Mucosa of descending colon (tissue), 3 donors: ENCODE measurements at regions not wholly inside any gene's neighbourhood (a gene's known extent, or its start where the extent isn't known, plus 50 kb on each side); places are given as distances from the start of the nearest gene placed in this dataset.

Source experiments
- ATAC-seq: fragments of 200-7000 bp; cut with Tn5 transposase; one replicate; pipeline ENCODE4 v1.9.1; 2020; ENCODE audit warnings: mild to moderate bottlenecking, moderate library complexity
- DNase-seq, 3 donors: peaks; one replicate each; pipeline ENCODE4 v3.0.0-alpha.2; 2020
- H3K36me3 ChIP-seq: fragments of 200-600 bp; one replicate; pipeline ENCODE4 v1.8.0; 2021; ENCODE audit warnings: low read depth, mild to moderate bottlenecking
- H3K4me1 ChIP-seq: fragments of 200-600 bp; one replicate; pipeline ENCODE4 v1.8.0; 2021; ENCODE audit warnings: low read depth, mild to moderate bottlenecking
- H3K4me3 ChIP-seq: fragments of 200-600 bp; one replicate; pipeline ENCODE4 v1.8.0; 2021; ENCODE audit warnings: mild to moderate bottlenecking
- H3K9me3 ChIP-seq: fragments of 200-600 bp; one replicate; pipeline ENCODE4 v1.8.0; 2021; ENCODE audit warnings: mild to moderate bottlenecking
- CTCF ChIP-seq: fragments of 200-600 bp; IDR thresholded peaks from one replicate; pipeline ENCODE4 v1.8.0; 2022; ENCODE audit warnings: antibody characterized with exemption, mild to moderate bottlenecking
- intact Hi-C, 2 donors: fragments of 100-400 bp; cut with DNase I in 1 of 2; cut with micrococcal nuclease in 1 of 2; formaldehyde crosslinking; loops; one replicate each; pipeline versions ENCODE4 v1.11.0 to v1.11.1; 2022; cut with DNase I, micrococcal nuclease
- donor health status: DM: no; HTN: no; CAD: no; lungs with moderate emphysema.
- donor health status: DM: no; HTN: no; CAD: no.
- donor health status: DM: no; HTN: yes; CAD: no.

GRCh38 chr1:118303534-118303933 lies 118.5 kb upstream of the SPAG17 start:
- DNase-seq (no peak), ATAC-seq (no peak)
- no peaks in the 10 kb centered on the region for H3K4me1 ChIP-seq
- intact Hi-C loops: no loop called here
- no peak overlapping the region for H3K4me3 ChIP-seq
- no peaks in the 10 kb centered on the region for H3K9me3 ChIP-seq
- no peak for TF ChIP-seq CTCF
- H3K36me3 ChIP-seq: no peaks in the 10 kb centered on the region

- DNase-seq (no peak), ATAC-seq (no peak)
- no peak overlapping the region for H3K4me3 ChIP-seq
- no peaks in the 10 kb centered on the region for H3K4me1 ChIP-seq
- no peak for TF ChIP-seq CTCF
- intact Hi-C loops: no loop called here
- H3K9me3 ChIP-seq: no peaks in the 10 kb centered on the region
- no peaks in the 10 kb centered on the region for H3K36me3 ChIP-seq
These were observed 118.0 kb upstream of the SPAG17 start for GRCh38 chr1:118303064-118303463.

GRCh38 chr1:118302145-118302544 lies 117.1 kb upstream of the SPAG17 start:
- ATAC-seq (no peak), DNase-seq (no peak)
- no peaks in the 10 kb centered on the region for H3K36me3 ChIP-seq
- no peaks in the 10 kb centered on the region for H3K4me1 ChIP-seq
- no peak for TF ChIP-seq CTCF
- H3K9me3 ChIP-seq: no peaks in the 10 kb centered on the region
- no peak overlapping the region for H3K4me3 ChIP-seq
- intact Hi-C loops: no loop called here

- DNase-seq (no peak), ATAC-seq (no peak)
- TF ChIP-seq CTCF: no peak
- intact Hi-C loops: no loop called here
- Histone ChIP-seq H3K4me3 (no peak overlapping the region), H3K36me3 (no peaks in the 10 kb centered on the region), H3K4me1 (no peaks in the 10 kb centered on the region), H3K9me3 (no peaks in the 10 kb centered on the region)
These were observed 115.8 kb upstream of the SPAG17 start for GRCh38 chr1:118300808-118301207.

- no peak for ATAC-seq
- no peak for DNase-seq
- Histone ChIP-seq H3K9me3 (no peaks in the 10 kb centered on the region), H3K4me1 (no peaks in the 10 kb centered on the region), H3K36me3 (no peaks in the 10 kb centered on the region), H3K4me3 (no peak overlapping the region)
- TF ChIP-seq CTCF: no peak
- intact Hi-C loops: no loop called here
These were observed 113.4 kb upstream of the SPAG17 start for GRCh38 chr1:118298397-118298796.

GRCh38 chr1:118297521-118297920 lies 112.5 kb upstream of the SPAG17 start:
- no peak overlapping the region for H3K4me3 ChIP-seq
- H3K9me3 ChIP-seq: no peaks in the 10 kb centered on the region
- H3K4me1 ChIP-seq: no peaks in the 10 kb centered on the region
- ATAC-seq (no peak), DNase-seq (no peak)
- TF ChIP-seq CTCF: no peak
- H3K36me3 ChIP-seq: no peaks in the 10 kb centered on the region
- intact Hi-C loops: no loop called here
